NCI-H774 (cell line): ENCODE measurements at regions not wholly inside any gene's neighbourhood (a gene's known extent, or its start where the extent isn't known, plus 50 kb on each side); places are given as distances from the start of the nearest gene placed in this dataset.
"Not testable (repeated sequence)": the region's sequence is repeated elsewhere in the genome, so short reads cannot be mapped to it uniquely, and the experiment has no call there.

Experiments
- DNase-seq: peaks from one replicate; lab custom pipeline; 2025; lab: John Stamatoyannopoulos, UW

GRCh38 chr12:74381958-74382357 lies 155.7 kb upstream of the ATXN7L3B start:
- no peak for DNase-seq

GRCh38 chr12:74382983-74383382 lies 154.7 kb upstream of the ATXN7L3B start:
- no peak for DNase-seq

GRCh38 chr12:74391283-74391682 lies 146.4 kb upstream of the ATXN7L3B start:
- no peak for DNase-seq

GRCh38 chr12:74393272-74393671 lies 144.4 kb upstream of the ATXN7L3B start:
- no peak for DNase-seq

DNA sequence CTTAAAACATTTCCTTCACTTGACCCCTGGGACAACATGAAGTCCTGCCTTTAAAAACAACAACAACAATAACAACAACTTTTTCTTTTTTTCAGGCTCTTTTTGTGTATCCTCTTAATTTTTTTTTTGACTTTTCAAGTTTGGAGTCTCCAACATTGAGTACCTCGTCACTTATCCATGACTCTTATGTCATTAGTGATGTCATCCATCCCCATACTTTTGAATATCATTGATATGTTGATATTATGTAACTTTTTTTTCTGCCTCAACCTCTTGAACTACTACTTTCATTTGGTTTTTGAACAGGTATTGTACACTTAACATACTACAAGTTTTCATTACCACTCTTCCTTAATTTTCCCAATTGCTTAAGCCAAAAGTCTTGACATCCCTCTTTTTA lies 143.0 kb upstream of the ATXN7L3B start:
- DNase-seq = no peak

GRCh38 chr12:74401035-74401434 lies 136.6 kb upstream of the ATXN7L3B start:
- no peak for DNase-seq

- DNase-seq = no peak
Observed at GRCh38 chr12:74401966-74402365, 135.7 kb upstream of the ATXN7L3B start.

- not testable (repeated sequence) for DNase-seq
Observed at GRCh38 chr12:74403221-74403470, 134.5 kb upstream of the ATXN7L3B start.

- DNase-seq = peak; percentile 15
Observed at GRCh38 chr12:74408601-74409166, 129.0 kb upstream of the ATXN7L3B start.

DNA sequence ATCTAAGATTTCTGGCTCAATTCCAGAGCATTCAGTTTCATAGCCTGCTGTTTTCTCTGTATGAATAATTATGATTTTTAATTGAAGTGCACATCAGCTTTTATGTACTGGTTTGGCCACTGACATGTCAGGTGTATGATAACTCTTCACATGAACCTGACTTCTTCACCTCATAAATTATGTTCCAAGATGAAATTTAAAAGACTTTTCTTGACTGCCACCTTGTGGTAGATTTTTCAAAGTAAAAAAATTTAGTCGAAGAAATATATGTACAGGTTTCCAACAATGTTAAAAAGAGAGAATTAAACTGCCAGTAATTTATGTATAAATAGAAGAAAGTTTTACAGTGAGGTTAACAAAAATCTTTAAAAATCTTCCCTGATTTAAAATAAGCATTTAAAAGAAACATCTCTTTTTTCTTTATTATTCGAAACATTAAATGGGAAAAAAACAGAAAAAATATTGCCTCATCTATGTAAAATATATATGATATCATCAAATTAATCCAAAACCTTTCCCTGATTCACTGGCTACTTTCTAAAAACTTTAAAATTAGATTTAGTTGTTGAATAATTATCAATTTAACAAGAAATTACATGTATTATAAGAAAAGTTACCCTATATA lies 124.9 kb upstream of the ATXN7L3B start:
- peak; percentile 37 for DNase-seq

GRCh38 chr12:74415633-74416032 lies 122.0 kb upstream of the ATXN7L3B start:
- peak; percentile 37 for DNase-seq

DNA sequence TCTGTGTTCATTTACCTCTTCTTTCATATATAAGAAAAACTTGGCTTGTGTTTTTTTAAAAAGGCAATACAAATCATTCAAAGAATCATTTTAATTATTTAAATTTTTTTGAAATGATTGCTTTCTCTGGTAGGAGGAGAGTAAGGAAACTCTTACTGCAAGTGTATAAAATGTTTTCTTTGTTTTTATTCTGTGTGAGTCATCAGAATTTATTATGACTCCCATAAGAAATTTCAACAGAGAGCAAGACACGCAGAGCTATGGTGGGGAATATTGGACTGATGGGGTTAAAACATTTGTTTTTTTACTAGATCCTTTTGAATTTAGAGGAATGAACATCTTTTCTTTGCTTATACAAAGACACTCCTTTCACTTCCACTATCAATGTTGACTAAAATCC lies 119.1 kb upstream of the ATXN7L3B start:
- DNase-seq = no peak

- DNase-seq = no peak
Observed at GRCh38 chr12:74424778-74425177, 112.9 kb upstream of the ATXN7L3B start.

- no peak for DNase-seq
Observed at GRCh38 chr12:74426091-74426490, 111.5 kb upstream of the ATXN7L3B start.

DNA sequence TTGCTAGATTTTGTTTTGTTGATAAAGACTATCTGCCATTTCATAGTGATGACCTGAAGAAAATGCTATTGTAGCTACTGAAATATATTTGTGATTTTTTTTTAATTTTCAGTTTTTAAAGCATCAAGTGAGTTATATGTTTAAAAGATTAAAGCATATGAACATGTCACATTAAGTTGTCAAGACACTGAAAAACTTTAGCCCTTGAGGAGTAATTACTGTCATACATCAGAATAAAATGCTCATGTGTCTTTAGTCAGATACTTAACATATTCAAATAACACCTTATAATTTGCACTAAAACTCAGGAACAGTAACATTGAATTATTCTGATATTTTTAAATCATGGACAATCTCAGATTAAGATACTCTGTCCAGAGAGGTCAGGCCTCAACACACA lies 108.1 kb upstream of the ATXN7L3B start:
- DNase-seq = no peak

DNA sequence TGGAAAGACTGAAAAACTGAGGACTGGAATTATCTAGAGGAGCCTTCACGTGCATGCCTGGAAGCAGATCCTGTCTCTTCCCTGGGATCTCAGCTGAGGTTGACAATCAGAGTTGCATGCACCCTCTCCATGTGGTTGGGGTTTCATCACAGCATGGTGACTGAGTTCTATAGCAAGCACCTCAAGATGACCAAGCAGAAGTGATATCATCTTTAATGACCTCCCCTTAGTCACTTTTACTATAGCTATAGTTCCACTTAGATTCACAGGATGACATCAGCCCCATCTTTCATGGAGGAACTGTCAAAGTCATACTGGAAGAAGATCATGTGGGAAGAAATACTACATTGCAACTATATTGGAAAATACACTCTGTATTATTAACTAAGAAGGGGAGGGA lies 105.8 kb upstream of the ATXN7L3B start:
- no peak for DNase-seq

DNA sequence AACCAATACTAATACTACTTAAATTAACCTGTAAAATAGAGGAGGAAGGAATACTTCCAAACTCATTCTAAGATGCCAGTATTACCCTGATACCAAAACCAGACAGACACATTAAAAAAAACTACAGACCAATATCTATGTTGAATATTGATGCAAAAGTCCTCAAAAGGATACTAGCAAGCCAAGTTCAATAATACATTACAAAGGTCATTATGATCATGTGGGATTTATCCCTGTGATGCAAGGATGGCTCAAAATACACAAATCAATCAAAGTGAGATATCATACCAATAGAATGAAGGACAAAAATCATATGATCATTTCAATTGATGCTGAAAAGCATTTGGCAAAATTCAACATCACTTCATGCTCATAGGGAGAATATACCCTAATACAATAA lies 97.2 kb upstream of the ATXN7L3B start:
- DNase-seq = no peak

GRCh38 chr12:74441872-74442271 lies 95.8 kb upstream of the ATXN7L3B start:
- no peak for DNase-seq

DNA sequence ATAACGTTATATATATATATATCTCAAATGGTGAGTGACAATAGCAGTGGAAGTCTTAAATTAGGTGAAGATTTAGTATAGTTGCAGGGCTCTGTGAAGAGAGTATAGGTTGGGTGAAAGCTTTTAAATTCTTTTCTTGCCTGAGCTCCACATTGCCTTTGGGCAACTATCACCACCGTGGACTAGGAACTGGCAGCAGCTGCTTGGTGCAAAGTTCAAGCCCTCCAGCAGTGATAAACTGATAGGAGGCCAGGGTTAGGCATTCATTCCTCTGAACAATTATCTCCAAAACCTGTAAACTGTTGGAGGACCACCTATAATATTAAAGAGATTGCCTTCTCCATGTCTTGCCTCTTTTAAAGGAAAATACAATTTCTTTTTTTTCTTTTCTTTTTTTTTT lies 91.2 kb upstream of the ATXN7L3B start:
- no peak for DNase-seq

DNA sequence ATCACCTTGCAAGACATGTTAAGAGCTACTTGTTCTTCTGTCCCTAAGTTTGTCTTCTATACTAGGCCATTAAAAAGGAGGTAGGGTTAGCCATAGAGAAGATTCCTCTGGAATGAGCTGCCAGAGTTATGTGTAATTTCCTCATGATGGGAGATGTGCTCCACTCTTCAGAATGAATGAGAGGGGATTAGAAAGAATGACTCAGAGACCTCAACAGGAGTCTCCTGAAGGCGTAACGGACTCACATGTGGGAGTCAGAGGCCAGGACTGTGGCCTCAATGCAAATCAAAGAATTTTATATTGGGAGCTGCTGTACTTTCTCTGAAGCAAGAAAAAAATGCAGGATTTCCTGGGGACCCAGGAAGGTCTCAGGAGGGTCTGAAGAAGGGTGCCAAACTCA lies 87.8 kb upstream of the ATXN7L3B start:
- no peak for DNase-seq

DNA sequence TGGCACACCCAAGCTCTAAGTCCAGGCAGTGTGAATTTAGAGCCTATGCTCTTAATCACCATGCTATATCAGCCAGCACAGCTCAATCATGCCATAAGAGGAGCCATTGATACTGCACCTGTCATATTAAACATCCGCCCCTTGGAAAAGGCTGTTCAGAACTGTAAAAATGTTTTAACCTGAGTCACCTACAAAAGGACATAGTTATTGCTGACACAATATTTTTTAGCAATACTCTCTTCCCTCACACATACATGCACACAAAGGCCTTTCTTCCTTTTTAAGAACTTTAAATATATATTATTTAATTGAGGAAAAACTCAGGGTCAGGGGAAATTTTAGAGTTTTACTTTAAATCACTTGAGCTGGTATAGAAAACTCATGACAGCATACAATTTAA lies 83.5 kb upstream of the ATXN7L3B start:
- no peak for DNase-seq

DNA sequence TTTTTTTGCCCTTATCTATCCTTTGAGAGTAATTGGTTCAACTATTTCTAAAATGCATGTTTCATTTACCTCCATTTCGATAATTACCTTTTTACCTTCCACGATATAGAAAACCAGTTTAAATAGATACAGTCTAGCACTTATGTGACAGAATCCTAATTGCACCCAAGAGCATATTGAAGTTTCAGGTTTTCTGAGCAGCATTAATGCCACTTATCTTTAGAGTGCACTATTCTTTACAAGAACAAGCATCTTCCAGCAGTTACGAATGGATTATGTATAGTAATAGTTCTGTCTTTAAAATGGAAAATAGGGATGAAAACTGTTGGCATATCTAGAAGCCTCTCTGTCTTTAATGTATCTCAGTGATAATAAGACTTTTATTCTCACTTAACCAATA lies 82.2 kb upstream of the ATXN7L3B start:
- DNase-seq = no peak

DNA sequence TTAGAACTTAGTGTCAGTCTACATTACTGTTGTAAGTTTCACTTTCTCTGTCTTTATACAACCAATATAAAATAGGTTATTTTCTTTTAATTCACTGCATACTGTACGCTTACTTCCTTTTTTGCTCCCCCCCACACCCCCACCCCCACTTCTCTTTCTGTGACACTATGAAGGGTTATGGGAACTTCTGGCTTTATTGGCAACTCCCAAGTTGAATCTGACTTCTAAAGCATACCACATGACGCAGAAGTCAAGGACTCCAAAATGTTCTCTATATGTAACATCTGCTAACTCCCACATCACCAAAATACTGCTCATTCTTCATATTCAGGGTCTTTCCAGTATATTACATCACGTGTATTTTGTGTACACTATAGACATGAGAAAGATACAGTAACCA lies 81.2 kb upstream of the ATXN7L3B start:
- no peak for DNase-seq

DNA sequence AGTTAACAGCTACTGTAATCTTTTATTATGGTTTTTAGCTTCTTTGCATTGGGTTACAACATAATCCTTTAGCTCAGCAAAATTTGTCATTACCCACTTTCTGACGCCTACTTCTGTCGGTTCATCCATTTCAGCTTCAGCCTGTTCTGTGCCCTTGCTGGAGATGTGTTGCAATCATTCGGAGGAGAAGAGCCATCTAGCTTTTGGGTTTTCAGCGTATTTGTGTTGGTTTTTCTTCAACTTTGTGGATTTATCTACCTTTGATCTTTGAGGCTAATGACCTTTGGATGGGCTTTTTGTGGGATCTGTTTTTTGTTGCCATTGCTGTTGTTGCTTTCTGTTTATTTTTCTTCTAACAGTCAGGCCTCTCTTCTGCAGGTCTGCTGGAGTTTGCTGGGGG lies 69.2 kb upstream of the ATXN7L3B start:
- no peak for DNase-seq

DNA sequence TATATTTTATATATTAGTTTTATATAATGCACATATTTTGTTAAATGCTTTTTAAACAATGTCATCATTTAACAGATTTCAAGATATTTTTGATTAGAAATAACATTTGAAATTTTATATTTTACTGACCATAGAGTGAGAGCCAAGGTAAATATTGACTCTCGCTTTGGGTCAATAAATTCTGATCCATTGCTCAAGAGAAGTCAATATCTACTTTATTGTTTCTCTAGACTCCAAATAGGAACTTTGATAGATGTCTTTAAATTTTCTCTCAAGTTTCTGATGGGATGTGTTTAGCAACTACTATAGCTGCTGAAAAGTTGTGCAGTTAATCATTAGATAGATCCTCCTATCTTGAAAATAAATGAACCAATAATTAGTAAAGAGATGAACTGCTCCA lies 61.4 kb upstream of the ATXN7L3B start:
- DNase-seq = no peak
